Sigmoid colon (tissue), 6 donors: ENCODE measurements at regions not wholly inside any gene's neighbourhood (a gene's known extent, or its start where the extent isn't known, plus 50 kb on each side); places are given as distances from the start of the nearest gene placed in this dataset.

ENCODE experiments used
- DNase-seq: peaks from one replicate; pipeline ENCODE4 v3.0.0-alpha.2; 2019
- H3K27ac ChIP-seq, 4 donors: fragments of 200-600 bp; sonication (generic); one replicate each; pipeline ENCODE4 v1.5.1; 2016 to 2019; ENCODE audit warnings: mild to moderate bottlenecking in 1 of 4
- H3K27me3 ChIP-seq, 3 donors: fragments of 200-600 bp; sonication (generic); one replicate each; pipeline ENCODE4 v1.5.1; 2019; ENCODE audit warnings: mild to moderate bottlenecking in 1 of 3
- H3K36me3 ChIP-seq, 4 donors: fragments of 200-600 bp; sonication (generic); one replicate each; pipeline ENCODE4 v1.5.1; 2016 to 2019
- H3K4me1 ChIP-seq, 4 donors: fragments of 200-600 bp; sonication (generic); one replicate each; pipeline ENCODE4 v1.5.1; 2017 to 2019
- H3K4me3 ChIP-seq, 4 donors: fragments of 200-600 bp; sonication (generic); one replicate each; pipeline ENCODE4 v1.5.1; 2017 to 2019; ENCODE audit warnings: mild to moderate bottlenecking in 2 of 4, moderate library complexity in 1 of 4
- H3K9me3 ChIP-seq, 4 donors: fragments of 200-600 bp in 3 of 4; sonication (generic) in 3 of 4; one replicate each; pipeline versions ENCODE4 v1.5.1 to v1.6.1; 2013 to 2019
- CTCF ChIP-seq, 4 experiments: fragments of 450-650 bp in 3 of 4; fragments of 200-600 bp in 1 of 4; IDR thresholded peaks; one replicate each; pipeline ENCODE4 v1.5.1; 2016 to 2019; ENCODE audit warnings: antibody characterized with exemption in 4 of 4, mild to moderate bottlenecking in 3 of 4, moderate library complexity in 2 of 4
- EP300 ChIP-seq, 4 donors: sonication (generic); formaldehyde crosslinking; IDR thresholded peaks; one replicate each; pipeline ENCODE4 v1.6.1; 2017; ENCODE audit warnings: antibody characterized with exemption in 4 of 4
- POLR2A ChIP-seq, 2 donors: fragments of 450-650 bp; IDR thresholded peaks; one replicate each; pipeline ENCODE4 v1.6.1; 2016; ENCODE audit warnings: antibody characterized with exemption in 2 of 2, mild to moderate bottlenecking in 2 of 2, moderate library complexity in 2 of 2
- POLR2AphosphoS5 ChIP-seq, 4 donors: sonication (generic); formaldehyde crosslinking; IDR thresholded peaks; one replicate each; pipeline ENCODE4 v1.6.1; 2017; ENCODE audit warnings: antibody characterized with exemption in 4 of 4
- WGBS, 2 donors: extraction: QIAGEN DNeasy Blood & Tissue Kit; methylation state at CpG; one replicate each; pipeline ENCODE4 v1.1.7; 2013; 5-methylcytosine and 5-hydroxymethylcytosine counted together
- intact Hi-C: fragments of 100-400 bp; cut with DNase I; formaldehyde crosslinking; loops from one replicate; pipeline ENCODE4 v1.15.1; 2023
- donor health status: healthy with polysubstance abuse.
- donor health status: healthy.

DNA sequence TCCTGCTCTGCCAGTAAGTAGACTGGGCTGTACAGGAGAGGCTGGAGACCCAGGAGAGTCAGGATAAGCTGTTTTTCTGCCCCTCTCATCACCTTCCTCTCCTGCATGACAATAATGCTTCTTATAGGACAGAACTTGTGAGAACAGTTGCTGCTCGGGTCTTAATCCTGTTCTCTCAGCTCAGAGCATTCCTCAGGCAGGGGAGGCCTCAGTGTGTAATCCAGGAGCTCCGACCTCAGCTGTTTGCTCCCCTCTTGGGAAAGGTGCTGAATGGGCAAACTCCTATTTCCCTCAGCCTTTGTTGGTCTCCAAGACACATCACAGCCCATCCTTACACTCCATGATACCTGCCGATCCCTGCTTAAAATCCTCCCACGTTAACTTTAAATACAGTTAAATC is 134.9 kb upstream of the LRFN2 start:
- Histone ChIP-seq H3K4me1 (peaks cover 0 to 14% (median 13%) of the 10 kb centered on the region in 4 donors), H3K27ac (no peak overlapping the region), H3K27me3 (no peaks in the 10 kb centered on the region), H3K9me3 (no peaks in the 10 kb centered on the region), H3K4me3 (no peak overlapping the region), H3K36me3 (no peaks in the 10 kb centered on the region)
- WGBS, 2 donors: 85 to 87% methylated on average over 4 of the region's 4 CpGs
- TF ChIP-seq CTCF (IDR thresholded peaks at IDR 0.05) (no peak), POLR2A (IDR thresholded peaks at IDR 0.05) (no peak), EP300 (IDR thresholded peaks at IDR 0.05) (no peak), POLR2AphosphoS5 (IDR thresholded peaks at IDR 0.05) (no peak)
- intact Hi-C loops: no loop called here
- no peak for DNase-seq

- Histone ChIP-seq H3K27me3 (no peaks in the 10 kb centered on the region), H3K36me3 (no peaks in the 10 kb centered on the region), H3K27ac (no peak overlapping the region), H3K4me1 (peaks cover 0 to 14% (median 13%) of the 10 kb centered on the region in 4 donors), H3K4me3 (no peak overlapping the region), H3K9me3 (no peaks in the 10 kb centered on the region)
- intact Hi-C loops: no loop called here
- WGBS, 2 donors: 90 to 95% methylated on average over 7 of the region's 7 CpGs
- TF ChIP-seq POLR2AphosphoS5 (IDR thresholded peaks at IDR 0.05) (no peak), POLR2A (IDR thresholded peaks at IDR 0.05) (no peak), EP300 (IDR thresholded peaks at IDR 0.05) (no peak), CTCF (IDR thresholded peaks at IDR 0.05) (no peak)
- DNase-seq: no peak
Observed at GRCh38 chr6:40721271-40721952, 134.2 kb upstream of the LRFN2 start.

GRCh38 chr6:40720375-40720748 is 133.2 kb upstream of the LRFN2 start:
- TF ChIP-seq CTCF (IDR thresholded peaks at IDR 0.05) (no peak), POLR2A (IDR thresholded peaks at IDR 0.05) (no peak), EP300 (IDR thresholded peaks at IDR 0.05) (no peak), POLR2AphosphoS5 (IDR thresholded peaks at IDR 0.05) (no peak)
- DNase-seq: no peak
- 36 to 63% methylated on average over 2 of the region's 2 CpGs for WGBS, 2 donors
- Histone ChIP-seq H3K27ac (no peak overlapping the region), H3K4me1 (peaks cover 0 to 14% (median 13%) of the 10 kb centered on the region in 4 donors), H3K27me3 (no peaks in the 10 kb centered on the region), H3K4me3 (peak overlapping the region in 1 of 4 donors; percentile 11), H3K9me3 (no peaks in the 10 kb centered on the region), H3K36me3 (no peaks in the 10 kb centered on the region)
- intact Hi-C loops: no loop called here

DNA sequence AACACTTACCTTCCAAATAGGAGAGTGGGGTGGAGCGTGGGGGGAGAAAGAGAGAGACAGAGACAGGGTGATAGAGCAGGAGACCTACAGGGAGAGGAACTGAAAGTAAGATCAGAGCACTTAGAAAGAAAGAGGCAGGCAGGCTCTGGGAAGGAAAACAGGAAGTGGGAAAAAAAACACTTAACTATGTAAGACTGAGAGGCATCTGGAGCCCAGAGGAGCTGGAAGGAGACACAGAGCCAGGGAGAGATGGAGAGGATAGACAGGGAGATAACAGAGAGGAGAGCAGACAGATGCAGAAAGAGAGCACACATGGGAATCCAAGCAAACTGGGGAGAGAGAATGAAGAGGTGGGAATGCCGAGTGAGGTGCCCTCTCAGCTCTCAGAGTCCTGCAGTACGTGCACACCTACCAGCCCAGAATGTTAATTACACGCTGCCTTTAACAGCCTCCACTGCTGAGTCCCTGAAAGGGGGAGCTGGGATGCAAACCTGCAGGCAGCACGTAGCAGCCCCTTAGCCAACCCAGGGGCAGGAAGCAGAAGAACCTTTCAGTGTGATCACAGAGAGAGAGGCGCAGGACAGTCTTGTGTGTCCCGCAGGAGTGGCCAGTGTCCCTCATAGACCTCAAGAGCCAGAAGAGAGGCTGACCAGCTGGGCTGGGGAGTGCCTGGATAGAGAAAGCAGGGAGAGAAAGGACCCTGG is 132.7 kb upstream of the LRFN2 start:
- peak overlapping the region in 2 of 4 donors; percentile 34 to 47 for H3K27ac ChIP-seq
- no peaks in the 10 kb centered on the region for H3K9me3 ChIP-seq
- 35 to 51% methylated on average over 7 of the region's 7 CpGs for whole genome bisulfite sequencing, 2 donors
- TF ChIP-seq CTCF (IDR thresholded peaks at IDR 0.05): no peak
- no peak for DNase-seq
- intact Hi-C loops: no loop called here
- H3K36me3 ChIP-seq: no peaks in the 10 kb centered on the region
- H3K4me1 ChIP-seq: peaks cover 0 to 14% (median 13%) of the 10 kb centered on the region in 4 donors
- peak overlapping the region in 3 of 4 donors; percentile 8 to 18 (median 11) for H3K4me3 ChIP-seq
- no peaks in the 10 kb centered on the region for H3K27me3 ChIP-seq
